ENCODE measurements at regions not wholly inside any gene's neighbourhood (a gene's known extent, or its start where the extent isn't known, plus 50 kb on each side); places are given as distances from the start of the nearest gene placed in this dataset.

DNA sequence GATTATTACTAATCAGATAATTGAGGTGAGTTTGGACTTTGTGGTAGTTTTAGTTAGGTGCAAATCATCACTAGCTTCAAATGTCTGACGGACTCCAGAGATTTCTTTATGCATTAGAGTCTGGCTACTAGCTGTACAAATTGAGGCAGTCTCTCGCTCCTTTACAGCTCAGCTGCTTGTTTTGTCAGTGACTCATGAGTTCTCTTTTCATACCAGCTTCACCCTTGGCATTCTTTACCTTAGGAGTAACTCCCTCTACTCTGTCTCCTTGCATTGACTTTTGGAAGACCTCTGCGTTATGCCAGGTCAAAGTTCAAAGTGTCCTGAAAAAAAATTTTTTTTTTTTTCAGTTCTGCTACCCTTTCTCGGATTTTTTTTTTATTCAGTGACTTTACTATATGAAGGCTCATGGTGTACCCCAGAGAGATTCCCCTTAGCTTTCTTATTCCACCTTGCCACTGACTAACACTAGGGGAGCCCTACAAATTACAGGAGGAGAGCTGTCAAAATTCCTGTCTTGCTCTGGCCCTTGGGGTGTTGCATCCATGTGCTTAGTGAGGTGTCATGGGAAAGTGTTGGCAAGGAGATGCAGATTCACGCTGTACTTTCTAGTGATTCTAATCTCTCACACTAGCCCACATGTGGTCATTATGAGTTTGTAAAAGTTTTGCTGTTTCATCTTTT is 576.6 kb downstream of the ADGRL2 start:
- H3K79me2 ChIP-seq (ENCODE audit: insufficient read depth, low read length) = no peaks in the 10 kb centered on the region
- H3K9me3 ChIP-seq (ENCODE audit: low read depth, low read length) = no peaks in the 10 kb centered on the region
- no peak overlapping the region for H3K4me2 ChIP-seq (ENCODE audit: insufficient read depth, low read length)
- no peak overlapping the region for H2AFZ ChIP-seq (ENCODE audit: low read length)
- H3K4me3 ChIP-seq (ENCODE audit: insufficient read depth, low read length) = no peak overlapping the region
- no peaks in the 10 kb centered on the region for H3K27me3 ChIP-seq (ENCODE audit: insufficient read depth, low read length)
- H3K36me3 ChIP-seq (ENCODE audit: insufficient read depth, low read length) = no peaks in the 10 kb centered on the region
- H4K20me1 ChIP-seq (ENCODE audit: insufficient read depth, low read length) = no peaks in the 10 kb centered on the region
- no peaks in the 10 kb centered on the region for H3K4me1 ChIP-seq (ENCODE audit: insufficient read depth, low read length)
- TF ChIP-seq CTCF (IDR thresholded peaks at IDR 0.05; ENCODE audit: extremely low read depth, low read depth, low read length) = no peak
- peak; percentile 19 for DNase-seq (ENCODE audit: insufficient read length, low spot score, missing footprints)
- H3K27ac ChIP-seq (ENCODE audit: low read depth, low read length) = no peak overlapping the region

- no peak for TF ChIP-seq CTCF (IDR thresholded peaks at IDR 0.05; ENCODE audit: extremely low read depth, low read depth, low read length)
- Histone ChIP-seq H4K20me1 (ENCODE audit: insufficient read depth, low read length) (no peaks in the 10 kb centered on the region), H3K4me3 (ENCODE audit: insufficient read depth, low read length) (no peak overlapping the region), H3K9me3 (ENCODE audit: low read depth, low read length) (no peaks in the 10 kb centered on the region), H3K27ac (ENCODE audit: low read depth, low read length) (no peak overlapping the region), H2AFZ (ENCODE audit: low read length) (no peak overlapping the region), H3K36me3 (ENCODE audit: insufficient read depth, low read length) (no peaks in the 10 kb centered on the region), H3K4me1 (ENCODE audit: insufficient read depth, low read length) (no peaks in the 10 kb centered on the region), H3K27me3 (ENCODE audit: insufficient read depth, low read length) (no peaks in the 10 kb centered on the region), H3K4me2 (ENCODE audit: insufficient read depth, low read length) (no peak overlapping the region), H3K79me2 (ENCODE audit: insufficient read depth, low read length) (no peaks in the 10 kb centered on the region)
- DNase-seq (ENCODE audit: insufficient read length, low spot score, missing footprints) = no peak
Observed at GRCh38 chr1:82373710-82374109, 573.0 kb downstream of the ADGRL2 start.

DNA sequence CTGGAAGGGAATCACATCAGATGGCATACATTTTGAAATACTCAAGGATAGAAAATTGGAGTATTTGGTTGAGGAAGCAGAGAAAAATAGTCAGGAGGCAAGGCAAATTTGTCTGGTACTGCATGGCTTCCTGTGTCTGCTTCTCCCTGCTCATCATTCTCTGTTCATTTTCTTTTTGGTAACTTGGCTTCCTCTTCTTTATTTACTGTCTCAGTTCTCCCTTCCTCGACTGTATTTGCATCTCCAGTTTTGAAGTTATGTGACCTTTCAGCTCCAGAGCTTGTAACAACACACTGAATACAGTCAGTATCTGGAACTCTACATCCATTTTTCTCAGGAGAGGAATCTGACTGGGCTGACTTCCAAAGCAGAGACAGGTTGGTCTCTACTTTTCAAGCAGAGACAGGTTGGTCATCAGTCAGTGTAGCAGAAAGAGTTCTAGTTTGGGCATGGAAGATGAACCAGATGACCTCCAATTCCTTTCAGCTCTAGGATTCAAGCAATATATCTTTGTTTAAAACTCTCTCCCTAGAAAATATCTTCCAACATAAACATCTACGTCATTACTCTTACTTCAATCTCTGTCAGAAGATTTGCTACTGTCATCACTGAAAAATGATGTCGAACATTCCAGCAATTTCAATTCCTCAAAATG is 571.2 kb downstream of the ADGRL2 start:
- no peak overlapping the region for H3K27ac ChIP-seq (ENCODE audit: low read depth, low read length)
- H3K4me1 ChIP-seq (ENCODE audit: insufficient read depth, low read length) = no peaks in the 10 kb centered on the region
- no peaks in the 10 kb centered on the region for H3K36me3 ChIP-seq (ENCODE audit: insufficient read depth, low read length)
- no peak for TF ChIP-seq CTCF (IDR thresholded peaks at IDR 0.05; ENCODE audit: extremely low read depth, low read depth, low read length)
- H3K9me3 ChIP-seq (ENCODE audit: low read depth, low read length) = no peaks in the 10 kb centered on the region
- no peaks in the 10 kb centered on the region for H3K27me3 ChIP-seq (ENCODE audit: insufficient read depth, low read length)
- no peak for DNase-seq (ENCODE audit: insufficient read length, low spot score, missing footprints)
- no peaks in the 10 kb centered on the region for H3K79me2 ChIP-seq (ENCODE audit: insufficient read depth, low read length)
- H2AFZ ChIP-seq (ENCODE audit: low read length) = peak overlapping the region; percentile 50
- no peak overlapping the region for H3K4me2 ChIP-seq (ENCODE audit: insufficient read depth, low read length)
- H3K4me3 ChIP-seq (ENCODE audit: insufficient read depth, low read length) = no peak overlapping the region
- H4K20me1 ChIP-seq (ENCODE audit: insufficient read depth, low read length) = no peaks in the 10 kb centered on the region

DNA sequence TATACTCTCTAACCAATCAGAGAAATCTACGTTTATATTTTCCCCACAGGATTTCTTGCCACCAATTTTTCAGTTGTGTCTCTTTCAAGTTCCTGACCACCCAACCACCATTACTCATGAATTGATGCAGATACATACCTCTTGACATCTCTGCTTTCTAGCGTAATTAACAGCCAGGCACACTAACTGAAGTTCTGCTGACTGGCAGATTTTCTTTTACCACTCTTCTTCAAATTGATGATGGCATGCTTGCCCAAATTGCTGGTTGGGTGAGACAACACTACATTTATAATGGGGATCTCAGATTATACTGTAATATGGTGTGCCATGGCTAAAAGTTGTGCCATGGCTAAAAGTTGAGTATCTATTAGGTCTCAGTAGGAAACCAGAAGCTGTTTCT is 566.7 kb downstream of the ADGRL2 start:
- no peak for DNase-seq (ENCODE audit: insufficient read length, low spot score, missing footprints)
- H3K79me2 ChIP-seq (ENCODE audit: insufficient read depth, low read length) = no peaks in the 10 kb centered on the region
- H3K4me2 ChIP-seq (ENCODE audit: insufficient read depth, low read length) = no peak overlapping the region
- H2AFZ ChIP-seq (ENCODE audit: low read length) = no peak overlapping the region
- H3K4me1 ChIP-seq (ENCODE audit: insufficient read depth, low read length) = no peaks in the 10 kb centered on the region
- H4K20me1 ChIP-seq (ENCODE audit: insufficient read depth, low read length) = no peaks in the 10 kb centered on the region
- no peak for TF ChIP-seq CTCF (IDR thresholded peaks at IDR 0.05; ENCODE audit: extremely low read depth, low read depth, low read length)
- no peaks in the 10 kb centered on the region for H3K27me3 ChIP-seq (ENCODE audit: insufficient read depth, low read length)
- no peak overlapping the region for H3K4me3 ChIP-seq (ENCODE audit: insufficient read depth, low read length)
- no peaks in the 10 kb centered on the region for H3K36me3 ChIP-seq (ENCODE audit: insufficient read depth, low read length)
- H3K27ac ChIP-seq (ENCODE audit: low read depth, low read length) = no peak overlapping the region
- H3K9me3 ChIP-seq (ENCODE audit: low read depth, low read length) = no peaks in the 10 kb centered on the region
